HL-60/S4 (cell line): ENCODE measurements at regions not wholly inside any gene's neighbourhood (a gene's known extent, or its start where the extent isn't known, plus 50 kb on each side); places are given as distances from the start of the nearest gene placed in this dataset.
"Not testable (repeated sequence)": the region's sequence is repeated elsewhere in the genome, so short reads cannot be mapped to it uniquely, and the experiment has no call there.

Experiments
- in situ Hi-C: fragments of 300-500 bp; cut with MboI; formaldehyde crosslinking; loops from 2 replicates; pipeline ENCODE4 v1.14.3; 2022; ENCODE audit warnings: low sequenced_read_pairs

- in situ Hi-C loops = no loop called here
Observed at GRCh38 chr12:46524778-46525177, 152.2 kb upstream of the SLC38A2 start.

GRCh38 chr12:46523863-46524770 lies 151.5 kb upstream of the SLC38A2 start:
- in situ Hi-C loops = no loop called here

- in situ Hi-C loops = no loop called here
Observed at GRCh38 chr12:46523446-46523845, 150.9 kb upstream of the SLC38A2 start.

- in situ Hi-C loops = no loop called here
Observed at GRCh38 chr12:46522071-46522470, 149.5 kb upstream of the SLC38A2 start.

GRCh38 chr12:46521145-46521544 lies 148.6 kb upstream of the SLC38A2 start:
- in situ Hi-C loops = no loop called here

GRCh38 chr12:46519407-46519806 lies 146.8 kb upstream of the SLC38A2 start:
- in situ Hi-C loops = no loop called here

- in situ Hi-C loops = no loop called here
Observed at GRCh38 chr12:46518729-46519128, 146.2 kb upstream of the SLC38A2 start.

GRCh38 chr12:46518169-46518568 lies 145.6 kb upstream of the SLC38A2 start:
- in situ Hi-C loops = no loop called here

GRCh38 chr12:46517579-46517962 lies 145.0 kb upstream of the SLC38A2 start:
- in situ Hi-C loops = no loop called here

- in situ Hi-C loops = no loop called here
Observed at GRCh38 chr12:46516933-46517578, 144.5 kb upstream of the SLC38A2 start.

GRCh38 chr12:46516238-46516932 lies 143.8 kb upstream of the SLC38A2 start:
- in situ Hi-C loops = no loop called here

GRCh38 chr12:46515829-46516228 lies 143.3 kb upstream of the SLC38A2 start:
- in situ Hi-C loops = no loop called here

- in situ Hi-C loops = no loop called here
Observed at GRCh38 chr12:46514886-46515285, 142.3 kb upstream of the SLC38A2 start.

GRCh38 chr12:46510257-46510656 lies 137.7 kb upstream of the SLC38A2 start:
- in situ Hi-C loops = not testable (repeated sequence)

- in situ Hi-C loops = no loop called here
Observed at GRCh38 chr12:46509135-46509534, 136.6 kb upstream of the SLC38A2 start.

- in situ Hi-C loops = no loop called here
Observed at GRCh38 chr12:46508651-46509050, 136.1 kb upstream of the SLC38A2 start.

- in situ Hi-C loops = no loop called here
Observed at GRCh38 chr12:46507766-46508165, 135.2 kb upstream of the SLC38A2 start.

GRCh38 chr12:46506961-46507360 lies 134.4 kb upstream of the SLC38A2 start:
- in situ Hi-C loops = no loop called here

GRCh38 chr12:46506198-46506597 lies 133.6 kb upstream of the SLC38A2 start:
- in situ Hi-C loops = no loop called here

- in situ Hi-C loops = no loop called here
Observed at GRCh38 chr12:46504494-46504893, 131.9 kb upstream of the SLC38A2 start.

GRCh38 chr12:46503637-46504175 lies 131.1 kb upstream of the SLC38A2 start:
- in situ Hi-C loops = no loop called here
